ENCODE measurements at regions not wholly inside any gene's neighbourhood (a gene's known extent, or its start where the extent isn't known, plus 50 kb on each side); places are given as distances from the start of the nearest gene placed in this dataset.
"Not testable (repeated sequence)": the region's sequence is repeated elsewhere in the genome, so short reads cannot be mapped to it uniquely, and the experiment has no call there.

GRCh38 chr3:186454881-186455703 is 89.1 kb downstream of the CRYGS start:
- no peak for DNase-seq (ENCODE audit: low read depth, low spot score)

GRCh38 chr3:186453531-186453930 is 90.6 kb downstream of the CRYGS start:
- DNase-seq (ENCODE audit: low read depth, low spot score), result no peak

- no peak for DNase-seq (ENCODE audit: low read depth, low spot score)
Measured at GRCh38 chr3:186452517-186452916, 90.5 kb upstream of the DGKG start.

- no peak for DNase-seq (ENCODE audit: low read depth, low spot score)
Measured at GRCh38 chr3:186451371-186451770, 89.3 kb upstream of the DGKG start.

GRCh38 chr3:186444974-186445373 is 82.9 kb upstream of the DGKG start:
- no peak for DNase-seq (ENCODE audit: low read depth, low spot score)

GRCh38 chr3:186444288-186444687 is 82.3 kb upstream of the DGKG start:
- DNase-seq (ENCODE audit: low read depth, low spot score), result no peak

- not testable (repeated sequence) for DNase-seq (ENCODE audit: low read depth, low spot score)
Measured at GRCh38 chr3:186442979-186443378, 80.9 kb upstream of the DGKG start.

- DNase-seq (ENCODE audit: low read depth, low spot score), result no peak
Measured at GRCh38 chr3:186442162-186442561, 80.1 kb upstream of the DGKG start.

- DNase-seq (ENCODE audit: low read depth, low spot score), result no peak
Measured at GRCh38 chr3:186440891-186441290, 78.9 kb upstream of the DGKG start.

- no peak for DNase-seq (ENCODE audit: low read depth, low spot score)
Measured at GRCh38 chr3:186439725-186440124, 77.7 kb upstream of the DGKG start.

GRCh38 chr3:186435332-186435731 is 73.3 kb upstream of the DGKG start:
- DNase-seq (ENCODE audit: low read depth, low spot score), result not testable (repeated sequence)

GRCh38 chr3:186432944-186433732 is 71.1 kb upstream of the DGKG start:
- DNase-seq (ENCODE audit: low read depth, low spot score), result no peak

- no peak for DNase-seq (ENCODE audit: low read depth, low spot score)
Measured at GRCh38 chr3:186432189-186432588, 70.2 kb upstream of the DGKG start.

- DNase-seq (ENCODE audit: low read depth, low spot score), result no peak
Measured at GRCh38 chr3:186427627-186428281, 65.7 kb upstream of the DGKG start.

- DNase-seq (ENCODE audit: low read depth, low spot score), result no peak
Measured at GRCh38 chr3:186425788-186426730, 64.0 kb upstream of the DGKG start.

- no peak for DNase-seq (ENCODE audit: low read depth, low spot score)
Measured at GRCh38 chr3:186421946-186422345, 59.9 kb upstream of the DGKG start.

GRCh38 chr3:186418671-186419145 is 56.7 kb upstream of the DGKG start:
- no peak for DNase-seq (ENCODE audit: low read depth, low spot score)

GRCh38 chr3:186417791-186418190 is 55.8 kb upstream of the DGKG start:
- no peak for DNase-seq (ENCODE audit: low read depth, low spot score)

- DNase-seq (ENCODE audit: low read depth, low spot score), result no peak
Measured at GRCh38 chr3:186414735-186415419, 52.8 kb upstream of the DGKG start.

GRCh38 chr3:186413615-186414415 is 51.8 kb upstream of the DGKG start:
- DNase-seq (ENCODE audit: low read depth, low spot score), result no peak

Data from iPS DF 19.7 (cell line).